DOHH2 (cell line): ENCODE measurements at regions not wholly inside any gene's neighbourhood (a gene's known extent, or its start where the extent isn't known, plus 50 kb on each side); places are given as distances from the start of the nearest gene placed in this dataset.

ENCODE experiments used
- H3F3A ChIP-seq: fragments of 200-600 bp; sonication (generic), shearing (Covaris generic); 2 replicates; pipeline ENCODE4 v1.6.0; 2016; ENCODE audit warnings: antibody characterized with exemption, mild to moderate bottlenecking; ENCODE audit not compliant: control insufficient read depth, insufficient read depth
- H3K27ac ChIP-seq: fragments of 200-600 bp; sonication (generic); 2 replicates; pipeline ENCODE4 v1.5.1; 2014; ENCODE audit warnings: low read depth, mild to moderate bottlenecking, low read length, moderate library complexity
- H3K27me3 ChIP-seq: fragments of 200-600 bp; sonication (generic); 2 replicates; pipeline ENCODE4 v1.6.1; 2014; ENCODE audit warnings: mild to moderate bottlenecking, low read length, mixed read lengths; ENCODE audit not compliant: control insufficient read depth
- H3K36me3 ChIP-seq: fragments of 200-600 bp; sonication (generic); 2 replicates; pipeline ENCODE4 v1.6.1; 2014; ENCODE audit warnings: mild to moderate bottlenecking, low read length, moderate library complexity, mixed read lengths; ENCODE audit not compliant: control insufficient read depth
- H3K4me1 ChIP-seq: fragments of 200-600 bp; sonication (generic); 2 replicates; pipeline ENCODE4 v1.6.1; 2014; ENCODE audit warnings: mild to moderate bottlenecking, low read length, mixed read lengths; ENCODE audit not compliant: control insufficient read depth
- H3K4me2 ChIP-seq: fragments of 200-600 bp; sonication (generic); 2 replicates; pipeline ENCODE4 v1.6.0; 2014; ENCODE audit warnings: mild to moderate bottlenecking, low read length, moderate library complexity
- H3K4me3 ChIP-seq: fragments of 200-600 bp; sonication (generic); 2 replicates; pipeline ENCODE4 v1.5.1; 2014; ENCODE audit warnings: mild to moderate bottlenecking, low read length, mixed read lengths
- H3K79me2 ChIP-seq: fragments of 200-600 bp; sonication (generic); 2 replicates; pipeline ENCODE4 v1.6.1; 2014; ENCODE audit warnings: mild to moderate bottlenecking, low read length, mixed read lengths; ENCODE audit not compliant: control insufficient read depth
- H3K9me2 ChIP-seq: fragments of 200-600 bp; sonication (generic); replicated peaks from 2 replicates; pipeline ENCODE4 v1.6.1; 2014; ENCODE audit warnings: mild to moderate bottlenecking, low read length, mixed read lengths; ENCODE audit not compliant: control insufficient read depth
- H3K9me3 ChIP-seq: fragments of 200-600 bp; sonication (generic); 2 replicates; pipeline ENCODE4 v1.6.1; 2014; ENCODE audit warnings: antibody characterized with exemption, low read length, mixed read lengths; ENCODE audit not compliant: control insufficient read depth, insufficient read depth
- H4K20me1 ChIP-seq: fragments of 200-600 bp; sonication (generic); 2 replicates; pipeline ENCODE4 v1.6.0; 2014; ENCODE audit warnings: low read depth, mild to moderate bottlenecking, antibody characterized with exemption, low read length, moderate library complexity; ENCODE audit not compliant: control insufficient read depth, insufficient read depth
- CTCF ChIP-seq: fragments of 200-600 bp; sonication (generic); IDR thresholded peaks from one replicate; pipeline ENCODE4 v1.5.1; 2014; ENCODE audit warnings: antibody characterized with exemption, mild to moderate bottlenecking, low read depth, low read length; ENCODE audit not compliant: poor library complexity, severe bottlenecking
- EZH2phosphoT487 ChIP-seq: fragments of 200-600 bp; sonication (generic); IDR thresholded peaks from 2 replicates; pipeline ENCODE4 v1.6.1; 2017; ENCODE audit warnings: borderline replicate concordance, mild to moderate bottlenecking, antibody characterized with exemption, low read length, moderate library complexity, mixed read lengths

- H3K36me3 ChIP-seq: no peaks in the 10 kb centered on the region
- no peak overlapping the region for H3K27ac ChIP-seq
- no peaks in the 10 kb centered on the region; the same call in 1 of the 2 replicates for H3K9me3 ChIP-seq
- no peak overlapping the region for H3K4me2 ChIP-seq
- TF ChIP-seq CTCF (no peak), EZH2phosphoT487 (no peak)
- no peaks in the 10 kb centered on the region for H3K79me2 ChIP-seq
- H3K27me3 ChIP-seq: no peaks in the 10 kb centered on the region
- no peaks in the 10 kb centered on the region for H3K4me1 ChIP-seq
- H4K20me1 ChIP-seq: no peaks in the 10 kb centered on the region
- no peaks in the 10 kb centered on the region for H3F3A ChIP-seq
- no peaks in the 10 kb centered on the region for H3K9me2 ChIP-seq
- H3K4me3 ChIP-seq: no peak overlapping the region
These were observed 225.2 kb upstream of the PABPC4L start for GRCh38 chr4:134426821-134427220.

DNA sequence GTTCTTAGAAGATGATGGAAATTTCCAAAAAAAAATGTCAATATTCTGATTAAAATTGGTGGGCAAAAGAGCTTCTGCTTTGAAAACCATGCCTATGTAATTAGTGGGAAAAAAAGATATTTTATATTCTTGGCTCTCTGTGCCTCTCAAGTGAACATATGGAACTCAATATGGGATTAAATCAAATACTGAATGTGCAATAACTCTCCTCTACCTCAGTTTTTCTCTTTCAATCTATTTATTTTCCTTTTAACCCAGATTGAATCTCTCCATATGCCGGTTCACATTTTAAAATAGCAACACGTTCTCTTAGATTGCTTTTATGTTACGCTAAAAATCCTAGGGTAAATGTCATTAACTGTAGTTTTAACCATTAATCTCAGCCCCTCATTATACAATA, 224.2 kb upstream of the PABPC4L start:
- no peaks in the 10 kb centered on the region for H4K20me1 ChIP-seq
- no peaks in the 10 kb centered on the region for H3K36me3 ChIP-seq
- H3K79me2 ChIP-seq: no peaks in the 10 kb centered on the region
- no peaks in the 10 kb centered on the region; the same call in 1 of the 2 replicates for H3K9me3 ChIP-seq
- no peaks in the 10 kb centered on the region for H3F3A ChIP-seq
- no peaks in the 10 kb centered on the region for H3K27me3 ChIP-seq
- H3K4me2 ChIP-seq: no peak overlapping the region
- no peak for TF ChIP-seq CTCF
- TF ChIP-seq EZH2phosphoT487: no peak
- H3K9me2 ChIP-seq: no peaks in the 10 kb centered on the region
- H3K4me1 ChIP-seq: no peaks in the 10 kb centered on the region
- no peak overlapping the region for H3K27ac ChIP-seq
- H3K4me3 ChIP-seq: no peak overlapping the region

GRCh38 chr4:134422776-134423175, 221.2 kb upstream of the PABPC4L start:
- Histone ChIP-seq H3F3A (no peaks in the 10 kb centered on the region), H3K9me2 (no peaks in the 10 kb centered on the region), H3K79me2 (no peaks in the 10 kb centered on the region), H4K20me1 (no peaks in the 10 kb centered on the region), H3K36me3 (no peaks in the 10 kb centered on the region), H3K9me3 (no peaks in the 10 kb centered on the region), H3K27me3 (no peaks in the 10 kb centered on the region), H3K27ac (no peak overlapping the region), H3K4me3 (no peak overlapping the region), H3K4me2 (no peak overlapping the region), H3K4me1 (no peaks in the 10 kb centered on the region)
- TF ChIP-seq CTCF (no peak), EZH2phosphoT487 (no peak)

DNA sequence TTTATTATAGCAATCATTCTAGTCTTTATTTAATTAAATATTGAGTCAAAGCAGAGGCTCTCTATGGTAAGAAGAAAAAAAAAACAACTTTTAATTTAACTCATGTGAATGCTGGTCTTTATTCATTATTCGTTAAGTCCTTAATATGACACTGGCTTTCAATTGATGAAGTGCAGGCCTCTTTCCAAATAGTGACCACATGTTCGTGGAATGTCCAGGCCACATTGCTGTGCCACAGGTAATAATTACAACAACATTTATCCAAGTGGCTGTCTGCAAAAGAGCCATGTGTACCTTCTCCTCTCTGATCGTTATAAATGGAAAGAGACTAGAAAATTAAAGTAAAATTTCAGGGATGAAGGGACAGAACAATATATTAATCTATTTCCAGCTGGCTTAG, 220.1 kb upstream of the PABPC4L start:
- H3K36me3 ChIP-seq: no peaks in the 10 kb centered on the region
- H3K79me2 ChIP-seq: no peaks in the 10 kb centered on the region
- TF ChIP-seq CTCF: no peak
- no peak for TF ChIP-seq EZH2phosphoT487
- H4K20me1 ChIP-seq: no peaks in the 10 kb centered on the region
- H3K4me3 ChIP-seq: no peak overlapping the region
- no peaks in the 10 kb centered on the region for H3K27me3 ChIP-seq
- H3K4me1 ChIP-seq: no peaks in the 10 kb centered on the region
- no peak overlapping the region for H3K27ac ChIP-seq
- H3F3A ChIP-seq: no peaks in the 10 kb centered on the region
- H3K9me3 ChIP-seq: no peaks in the 10 kb centered on the region
- H3K4me2 ChIP-seq: no peak overlapping the region
- no peaks in the 10 kb centered on the region for H3K9me2 ChIP-seq
